Coronary artery (tissue), 2 donors: ENCODE measurements at regions not wholly inside any gene's neighbourhood (a gene's known extent, or its start where the extent isn't known, plus 50 kb on each side); places are given as distances from the start of the nearest gene placed in this dataset.

Experiments
- DNase-seq: peaks from one replicate; pipeline ENCODE4 v3.0.0-alpha.2; 2017; ENCODE audit warnings: low spot score
- H3K27ac ChIP-seq, 2 donors: fragments of 200-600 bp; sonication (generic); one replicate each; pipeline ENCODE4 v1.5.1; 2016 to 2019
- H3K4me3 ChIP-seq: fragments of 200-600 bp; sonication (generic); 2 replicates; pipeline ENCODE4 v1.5.1; 2016; ENCODE audit warnings: mild to moderate bottlenecking, moderate library complexity
- CTCF ChIP-seq: fragments of 200-600 bp; sonication (generic); IDR thresholded peaks from one replicate; pipeline ENCODE4 v1.5.1; 2019; ENCODE audit warnings: antibody characterized with exemption

DNA sequence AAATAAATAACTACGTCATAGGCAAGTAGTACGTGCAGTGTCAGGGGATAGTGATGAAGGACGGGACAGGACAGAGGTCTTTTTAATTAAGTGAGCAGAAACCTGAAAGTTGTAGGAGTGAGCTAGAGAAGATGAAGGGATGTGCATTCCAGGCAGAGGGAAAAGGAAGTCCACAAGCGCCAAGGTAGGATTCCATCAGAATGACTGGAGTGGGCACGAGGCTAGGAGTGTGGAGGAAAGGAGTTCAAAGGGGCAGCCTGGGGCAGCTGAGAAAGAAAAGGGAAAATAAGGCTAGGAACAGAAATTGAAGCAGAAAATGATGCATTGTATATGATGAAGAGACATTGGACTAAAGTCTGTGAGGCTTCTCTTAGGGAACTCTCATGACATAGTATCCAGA is 192.2 kb upstream of the TLL1 start:
- DNase-seq: no peak
- no peak for TF ChIP-seq CTCF
- Histone ChIP-seq H3K27ac (no peak overlapping the region), H3K4me3 (no peak overlapping the region)

GRCh38 chr4:165682611-165683010 is 190.4 kb upstream of the TLL1 start:
- no peak for TF ChIP-seq CTCF
- H3K4me3 ChIP-seq: no peak overlapping the region
- no peak overlapping the region for H3K27ac ChIP-seq
- no peak for DNase-seq

GRCh38 chr4:165684177-165684805 is 188.7 kb upstream of the TLL1 start:
- no peak overlapping the region for H3K4me3 ChIP-seq
- DNase-seq: no peak
- H3K27ac ChIP-seq: no peak overlapping the region
- no peak for TF ChIP-seq CTCF

GRCh38 chr4:165686756-165687155 is 186.3 kb upstream of the TLL1 start:
- Histone ChIP-seq H3K27ac (no peak overlapping the region), H3K4me3 (no peak overlapping the region)
- no peak for TF ChIP-seq CTCF
- DNase-seq: no peak

DNA sequence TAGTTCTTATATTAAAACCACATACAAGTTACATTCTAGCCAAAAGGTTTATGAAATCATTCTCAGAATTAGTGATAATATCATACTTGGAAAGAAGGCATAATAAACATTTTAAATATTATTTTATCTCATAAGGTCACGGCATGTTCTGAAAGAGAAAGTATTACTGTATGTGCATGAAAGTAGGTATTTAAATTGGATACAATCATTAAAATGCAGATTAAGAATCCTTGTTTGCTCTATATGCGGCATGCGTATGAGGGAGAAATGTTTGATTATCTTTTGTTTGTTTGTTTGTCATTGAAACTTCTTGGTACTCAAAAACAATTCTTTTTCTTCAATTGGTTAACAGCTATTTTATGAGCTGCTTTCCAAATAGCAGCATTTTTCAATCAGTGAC is 183.9 kb upstream of the TLL1 start:
- Histone ChIP-seq H3K4me3 (no peak overlapping the region), H3K27ac (no peak overlapping the region)
- TF ChIP-seq CTCF: no peak
- no peak for DNase-seq

GRCh38 chr4:165692082-165692481 is 181.0 kb upstream of the TLL1 start:
- no peak for TF ChIP-seq CTCF
- no peak overlapping the region for H3K27ac ChIP-seq
- no peak for DNase-seq
- H3K4me3 ChIP-seq: no peak overlapping the region

- Histone ChIP-seq H3K27ac (no peak overlapping the region), H3K4me3 (no peak overlapping the region)
- no peak for DNase-seq
- TF ChIP-seq CTCF: no peak
These were observed 174.8 kb upstream of the TLL1 start for GRCh38 chr4:165698272-165698671.
